Superior temporal gyrus (tissue), 1 donor: ENCODE measurements at regions not wholly inside any gene's neighbourhood (a gene's known extent, or its start where the extent isn't known, plus 50 kb on each side); places are given as distances from the start of the nearest gene placed in this dataset.

Experiments used
- DNase-seq: peaks from one replicate; pipeline ENCODE4 v3.0.0-alpha.2; 2016; ENCODE audit errors: extremely low spot score

DNA sequence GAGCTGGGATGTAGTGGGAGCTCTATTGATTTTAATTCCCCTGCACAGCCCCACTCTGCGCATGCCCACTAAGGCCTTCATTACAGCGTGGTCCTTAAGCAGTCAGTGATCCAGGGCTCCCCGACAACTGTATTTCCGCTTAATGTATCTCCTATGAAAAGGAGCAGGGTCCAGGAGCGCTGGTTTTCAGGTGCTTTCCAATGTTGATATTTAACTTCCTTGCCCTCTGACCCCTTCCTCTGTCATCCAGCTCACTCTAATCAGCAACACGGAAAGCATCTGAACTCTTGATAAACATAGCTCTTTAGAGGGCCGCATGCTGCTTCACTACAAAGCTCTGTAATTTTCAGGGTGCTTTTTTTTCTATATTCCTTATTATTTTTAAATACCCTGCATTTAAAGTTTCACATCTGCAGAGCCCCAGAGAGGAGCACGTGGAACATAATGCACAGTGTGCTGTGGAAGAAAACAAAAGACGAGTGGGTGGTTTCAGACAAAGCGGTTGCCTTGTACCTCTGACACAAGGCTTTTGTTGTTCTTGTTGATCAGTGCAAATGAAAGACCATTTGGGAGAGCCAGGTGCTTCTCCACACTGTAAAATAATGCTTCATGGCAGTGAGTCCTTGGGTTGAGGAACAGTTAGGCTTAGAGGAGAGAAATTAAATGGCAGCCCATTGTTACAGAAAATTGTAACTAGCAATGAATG, 465.9 kb upstream of the CELF2 start:
- DNase-seq, result no peak

- DNase-seq, result no peak
These were observed 464.7 kb upstream of the CELF2 start for GRCh38 chr10:10552948-10553347.

DNA sequence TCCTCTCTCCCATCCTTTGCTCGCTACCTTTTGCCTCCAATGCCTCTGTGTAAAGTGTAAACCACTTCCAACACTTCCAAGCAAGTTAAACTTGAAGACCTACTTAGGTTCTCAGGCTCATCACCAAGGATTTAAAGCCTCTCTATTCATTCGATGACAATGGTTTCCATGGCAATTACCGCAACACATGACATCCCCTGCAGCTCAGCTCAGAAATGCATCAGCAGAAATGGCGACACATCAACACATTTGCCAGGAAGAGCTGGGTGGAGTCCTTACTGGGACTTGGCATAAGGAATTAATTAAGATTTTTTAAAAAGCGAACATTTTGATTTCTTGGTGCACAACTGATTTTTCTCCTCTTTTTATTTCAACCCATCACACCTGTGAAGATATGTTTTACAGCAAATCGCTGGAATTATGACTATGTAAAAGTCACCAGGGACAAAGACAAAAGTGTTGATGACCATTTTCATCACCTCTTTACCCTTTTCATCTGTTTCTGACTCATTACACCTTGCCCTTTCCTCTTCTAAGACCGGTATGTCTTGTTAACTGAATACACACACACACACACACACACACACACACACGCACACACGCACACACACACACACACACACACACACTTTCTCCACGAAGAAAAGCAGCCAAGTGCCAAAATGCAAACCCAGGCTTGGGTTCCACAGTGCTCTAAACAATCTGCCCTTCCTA, 453.4 kb upstream of the CELF2 start:
- no peak for DNase-seq

GRCh38 chr10:10576937-10577336, 440.7 kb upstream of the CELF2 start:
- no peak for DNase-seq

DNA sequence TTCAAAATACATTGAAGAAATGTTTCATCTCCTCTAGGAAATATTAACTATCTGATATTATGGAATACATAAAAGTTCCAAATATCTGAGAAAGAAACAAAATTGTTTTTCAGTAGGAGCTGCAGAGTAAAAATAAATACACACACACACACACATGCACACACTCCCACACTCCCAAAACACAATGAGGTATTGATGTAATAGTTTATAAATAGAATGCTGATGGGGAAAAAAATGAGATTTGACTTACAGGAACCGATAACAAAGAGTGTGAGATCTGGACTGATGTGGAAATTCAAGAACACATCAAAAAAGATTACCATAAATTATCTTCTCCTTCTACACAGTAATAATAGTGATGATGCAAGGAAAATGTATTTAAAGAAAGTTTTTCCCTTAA, 438.0 kb upstream of the CELF2 start:
- DNase-seq, result no peak

- DNase-seq, result no peak
These were observed 433.5 kb upstream of the CELF2 start for GRCh38 chr10:10584161-10584560.

GRCh38 chr10:10587744-10588393, 429.8 kb upstream of the CELF2 start:
- DNase-seq, result no peak

DNA sequence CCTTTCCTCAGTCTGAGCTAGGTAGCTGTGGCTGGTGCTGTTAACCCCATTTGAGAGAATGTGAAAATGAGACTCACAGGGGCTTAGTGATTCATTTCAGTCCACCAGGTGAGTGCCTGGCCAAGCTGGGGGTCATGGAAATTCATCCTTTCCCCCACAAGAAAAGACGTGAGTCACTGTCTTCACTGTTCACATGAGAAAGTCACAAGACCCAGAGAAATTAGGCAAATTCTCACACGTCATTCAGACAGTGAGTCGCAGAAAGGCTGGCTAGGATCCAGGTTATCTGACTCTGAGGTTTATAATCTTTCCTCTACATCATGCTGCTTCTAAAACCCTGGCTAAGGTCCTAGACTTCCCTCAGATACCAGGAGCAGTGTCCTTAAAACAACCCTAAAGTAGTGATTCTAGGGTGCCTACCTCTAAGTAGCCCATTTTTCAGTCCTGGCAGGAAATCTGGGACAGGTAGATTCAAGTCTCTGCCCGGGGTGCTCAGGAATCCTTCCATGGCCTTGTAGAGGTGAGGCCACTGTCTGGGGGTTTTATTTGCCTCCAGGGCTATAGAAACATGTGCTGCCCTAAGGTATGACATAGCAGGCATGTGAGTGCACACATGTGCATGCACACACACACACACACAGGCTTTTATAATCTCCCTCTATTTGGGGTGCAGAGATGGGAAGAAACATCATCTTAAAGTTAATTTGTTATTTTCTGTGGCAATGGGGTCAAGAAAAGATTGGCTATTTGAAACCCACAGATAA, 427.9 kb upstream of the CELF2 start:
- no peak for DNase-seq

DNA sequence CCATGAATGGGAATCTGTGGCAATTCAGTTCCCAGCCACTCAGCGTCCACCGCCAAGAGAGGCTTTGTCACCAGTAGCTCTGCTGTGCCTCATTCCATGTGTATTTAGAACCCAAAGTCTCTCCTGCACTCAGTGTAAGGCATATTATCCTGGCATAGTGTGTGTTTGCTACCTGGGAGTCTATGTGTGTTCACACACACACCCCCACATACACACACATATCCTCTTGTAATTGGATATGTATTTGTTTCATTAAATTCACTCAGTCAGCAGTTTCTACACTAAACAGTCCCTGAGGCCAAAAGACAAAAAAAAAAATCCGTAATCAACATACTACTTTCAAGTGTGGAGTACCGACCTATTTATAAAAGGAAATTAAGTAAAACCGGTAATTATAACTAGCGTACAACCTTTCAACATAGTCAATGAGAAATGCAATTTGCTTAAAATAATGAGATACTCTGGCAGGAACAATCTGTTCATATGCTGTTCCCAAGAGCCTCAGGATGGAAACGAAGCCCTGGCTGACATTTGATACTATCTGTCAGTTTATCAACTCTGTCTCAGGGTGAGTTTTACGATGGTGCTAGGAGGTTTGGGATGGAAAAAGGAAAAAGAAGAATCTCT, 425.8 kb upstream of the CELF2 start:
- DNase-seq, result no peak

- DNase-seq, result no peak
These were observed 421.4 kb upstream of the CELF2 start for GRCh38 chr10:10596256-10596655.

GRCh38 chr10:10598297-10598696, 419.4 kb upstream of the CELF2 start:
- no peak for DNase-seq

GRCh38 chr10:10600004-10600403, 417.7 kb upstream of the CELF2 start:
- DNase-seq, result no peak

- no peak for DNase-seq
These were observed 412.1 kb upstream of the CELF2 start for GRCh38 chr10:10605551-10606081.

DNA sequence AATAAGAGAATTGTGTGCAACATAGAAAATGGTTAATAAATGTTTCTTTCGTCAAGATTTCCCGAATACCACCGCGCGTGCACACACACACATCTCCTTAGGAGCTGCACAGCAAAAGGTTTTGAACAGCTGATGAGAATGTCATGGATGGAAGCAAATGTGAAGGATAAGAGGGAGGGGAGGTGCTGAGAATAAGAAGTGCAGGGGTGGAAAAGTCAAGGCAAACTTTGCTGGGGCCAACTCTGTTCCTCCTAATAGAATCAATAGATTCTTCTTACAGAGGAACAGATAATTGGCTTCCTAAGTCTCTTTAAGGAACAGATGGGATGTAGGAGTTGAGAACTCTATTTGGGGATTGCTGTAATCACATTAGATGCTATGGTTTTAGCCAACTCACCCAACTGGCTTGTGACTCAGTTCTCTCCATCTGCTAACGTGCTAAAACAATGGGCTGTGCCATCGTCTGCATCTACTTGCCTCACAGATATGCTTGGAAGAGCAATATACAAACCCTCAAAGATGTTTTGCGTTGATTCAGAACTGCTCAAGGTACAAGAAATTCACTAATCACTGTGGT, 408.2 kb upstream of the CELF2 start:
- DNase-seq, result peak; percentile 81

DNA sequence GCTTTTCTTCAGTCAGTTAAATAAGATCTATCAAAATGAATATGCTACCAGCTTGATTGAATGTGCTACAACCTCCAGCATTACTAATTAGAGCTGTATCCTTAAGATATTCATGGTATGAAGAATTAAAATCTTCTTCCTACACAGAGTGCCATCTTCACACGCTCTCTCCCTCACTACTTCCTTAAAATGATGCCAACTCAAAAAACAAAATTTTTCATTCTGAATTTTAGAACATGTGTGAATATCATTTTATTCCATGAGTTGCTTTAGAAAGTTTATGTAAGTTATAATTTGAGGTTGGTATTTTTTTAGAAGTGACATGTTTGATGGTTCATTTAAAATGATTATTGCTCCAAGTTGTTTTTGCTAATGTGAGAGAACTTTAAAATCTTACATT, 407.5 kb upstream of the CELF2 start:
- peak; percentile 61 for DNase-seq

- no peak for DNase-seq
These were observed 405.5 kb upstream of the CELF2 start for GRCh38 chr10:10612151-10612550.

DNA sequence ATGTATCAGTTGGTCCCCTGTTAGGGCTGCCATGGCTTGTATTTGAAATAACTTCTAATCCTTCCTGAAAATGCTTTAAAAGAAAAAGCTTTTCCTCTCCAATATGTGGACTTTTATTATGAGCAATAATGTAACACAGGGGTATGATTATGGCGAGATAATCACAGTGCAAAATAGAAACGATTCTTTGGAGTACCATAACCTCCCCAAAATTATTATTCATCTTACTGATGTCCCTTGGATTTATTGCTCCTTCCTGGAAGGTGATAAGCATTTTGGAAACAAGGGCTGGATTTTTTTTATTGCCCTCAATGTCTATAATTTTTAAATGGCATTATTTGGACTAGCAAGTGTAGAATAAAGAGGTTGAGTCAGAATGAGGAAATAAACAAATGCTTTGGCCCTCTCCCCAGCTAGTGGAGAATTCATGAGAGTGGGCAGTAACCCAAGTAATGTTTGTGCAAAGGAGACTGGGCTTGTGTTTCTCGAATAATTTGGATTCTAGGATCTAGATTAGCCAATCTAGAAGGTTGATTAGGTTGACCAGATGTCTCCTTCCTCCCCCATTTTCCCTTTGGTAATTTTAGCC, 403.9 kb upstream of the CELF2 start:
- DNase-seq, result no peak

- no peak for DNase-seq
These were observed 400.0 kb upstream of the CELF2 start for GRCh38 chr10:10617686-10618085.

DNA sequence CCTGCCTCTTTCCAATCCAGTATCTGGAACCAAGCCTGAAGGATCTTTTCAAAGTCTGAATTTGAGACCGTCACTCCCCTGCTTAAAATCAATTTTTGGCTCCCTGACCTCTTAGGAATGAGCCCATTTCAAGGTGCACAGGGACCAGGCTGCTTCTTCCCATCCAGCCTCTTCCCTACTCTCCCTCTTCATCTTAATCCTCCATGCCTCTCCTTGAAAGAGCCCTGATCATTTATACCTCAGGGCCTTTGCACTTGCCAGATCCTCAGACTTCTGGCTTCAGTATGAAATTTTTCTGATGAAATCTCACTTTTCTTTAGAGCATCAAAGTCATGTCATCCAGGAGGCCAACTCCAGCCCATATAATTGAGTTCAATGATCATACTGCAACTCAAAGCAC, 399.5 kb upstream of the CELF2 start:
- DNase-seq, result no peak

DNA sequence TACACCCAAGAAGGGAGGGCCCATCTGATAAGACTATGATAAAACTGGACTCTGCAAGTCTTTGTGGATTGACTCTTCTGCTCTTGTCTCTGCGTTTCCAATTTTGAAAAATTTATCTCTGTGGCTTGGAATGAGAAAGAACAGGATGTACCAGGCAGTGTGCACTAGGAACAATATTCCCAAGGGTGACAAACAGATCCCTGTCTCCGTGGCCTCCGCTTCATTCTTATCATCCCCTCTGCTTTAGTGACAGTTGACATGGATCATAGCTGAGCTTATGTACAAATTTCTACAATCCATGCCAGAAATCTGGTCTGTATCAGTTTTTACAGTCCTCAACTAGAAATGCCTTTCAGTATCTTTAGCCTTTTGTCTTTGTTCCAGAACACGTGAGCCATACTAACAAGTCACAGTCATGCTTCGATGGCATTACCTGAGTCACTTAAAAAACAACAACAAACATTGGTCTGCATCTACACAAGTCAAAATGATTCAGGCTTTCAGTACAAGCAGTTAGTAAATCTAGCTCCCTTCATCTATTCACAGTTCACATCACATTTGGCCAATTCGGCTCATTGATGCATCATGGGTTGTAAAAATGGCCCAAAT, 393.6 kb upstream of the CELF2 start:
- no peak for DNase-seq
